ENCODE measurements at regions not wholly inside any gene's neighbourhood (a gene's known extent, or its start where the extent isn't known, plus 50 kb on each side); places are given as distances from the start of the nearest gene placed in this dataset.

DNA sequence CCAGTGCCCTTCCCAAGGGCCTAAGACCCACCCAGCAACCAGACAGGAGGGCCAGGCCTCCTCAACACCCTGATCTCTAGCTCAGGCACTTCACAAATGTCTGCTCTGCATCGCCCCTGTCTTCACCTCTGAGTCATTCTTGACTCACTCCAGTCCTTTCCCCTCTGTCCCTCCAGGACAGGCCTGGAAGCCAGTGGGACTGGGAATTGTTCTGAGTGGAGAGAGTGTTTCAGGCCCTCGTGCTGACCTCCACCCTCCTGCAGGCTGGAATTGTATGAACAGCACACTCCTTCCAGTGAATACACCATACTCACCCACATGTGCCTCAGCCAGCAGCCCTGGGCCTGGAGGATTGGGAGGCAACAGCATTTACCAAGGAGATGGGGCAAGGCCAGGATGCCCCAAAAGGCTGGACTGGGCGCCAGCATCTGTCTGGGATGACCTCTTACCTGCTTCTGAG, 304.2 kb downstream of the CYP26B1 start:
- H3K27ac ChIP-seq (ENCODE audit: low read length), result no peak overlapping the region
- H3K4me1 ChIP-seq (ENCODE audit: low read length), result no peaks in the 10 kb centered on the region
- H3K36me3 ChIP-seq (replicated peaks; ENCODE audit: low read depth, low read length), result no peaks in the 10 kb centered on the region
- H3K4me3 ChIP-seq (ENCODE audit: low read length), result no peak overlapping the region
- H2AFZ ChIP-seq (ENCODE audit: low read depth, low read length), result no peak overlapping the region
- TF ChIP-seq, protein P1, sequence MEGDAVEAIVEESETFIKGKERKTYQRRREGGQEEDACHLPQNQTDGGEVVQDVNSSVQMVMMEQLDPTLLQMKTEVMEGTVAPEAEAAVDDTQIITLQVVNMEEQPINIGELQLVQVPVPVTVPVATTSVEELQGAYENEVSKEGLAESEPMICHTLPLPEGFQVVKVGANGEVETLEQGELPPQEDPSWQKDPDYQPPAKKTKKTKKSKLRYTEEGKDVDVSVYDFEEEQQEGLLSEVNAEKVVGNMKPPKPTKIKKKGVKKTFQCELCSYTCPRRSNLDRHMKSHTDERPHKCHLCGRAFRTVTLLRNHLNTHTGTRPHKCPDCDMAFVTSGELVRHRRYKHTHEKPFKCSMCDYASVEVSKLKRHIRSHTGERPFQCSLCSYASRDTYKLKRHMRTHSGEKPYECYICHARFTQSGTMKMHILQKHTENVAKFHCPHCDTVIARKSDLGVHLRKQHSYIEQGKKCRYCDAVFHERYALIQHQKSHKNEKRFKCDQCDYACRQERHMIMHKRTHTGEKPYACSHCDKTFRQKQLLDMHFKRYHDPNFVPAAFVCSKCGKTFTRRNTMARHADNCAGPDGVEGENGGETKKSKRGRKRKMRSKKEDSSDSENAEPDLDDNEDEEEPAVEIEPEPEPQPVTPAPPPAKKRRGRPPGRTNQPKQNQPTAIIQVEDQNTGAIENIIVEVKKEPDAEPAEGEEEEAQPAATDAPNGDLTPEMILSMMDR (IDR thresholded peaks at IDR 0.05; ENCODE audit: low read depth, low read length), result no peak
- TF ChIP-seq EZH2phosphoT487 (IDR thresholded peaks at IDR 0.05; ENCODE audit: low read depth), result no peak
- no peaks in the 10 kb centered on the region for H4K20me1 ChIP-seq (ENCODE audit: insufficient read depth, low read length)
- H3K9me3 ChIP-seq (ENCODE audit: insufficient read depth, low read length), result no peaks in the 10 kb centered on the region
- H3K4me2 ChIP-seq (ENCODE audit: low read length), result no peak overlapping the region
- H3K27me3 ChIP-seq (ENCODE audit: low read depth, low read length), result peaks cover 17% of the 10 kb centered on the region
- no peaks in the 10 kb centered on the region for H3K79me2 ChIP-seq (ENCODE audit: low read length)
- H3K9ac ChIP-seq (ENCODE audit: low read length), result no peak overlapping the region

- no peak overlapping the region for H3K27ac ChIP-seq (ENCODE audit: low read length)
- no peaks in the 10 kb centered on the region for H4K20me1 ChIP-seq (ENCODE audit: insufficient read depth, low read length)
- peaks cover 17% of the 10 kb centered on the region for H3K27me3 ChIP-seq (ENCODE audit: low read depth, low read length)
- H3K36me3 ChIP-seq (replicated peaks; ENCODE audit: low read depth, low read length), result no peaks in the 10 kb centered on the region
- H3K4me3 ChIP-seq (ENCODE audit: low read length), result no peak overlapping the region
- no peaks in the 10 kb centered on the region for H3K9me3 ChIP-seq (ENCODE audit: insufficient read depth, low read length)
- H3K79me2 ChIP-seq (ENCODE audit: low read length), result no peaks in the 10 kb centered on the region
- H3K4me1 ChIP-seq (ENCODE audit: low read length), result no peaks in the 10 kb centered on the region
- H2AFZ ChIP-seq (ENCODE audit: low read depth, low read length), result no peak overlapping the region
- H3K4me2 ChIP-seq (ENCODE audit: low read length), result no peak overlapping the region
- TF ChIP-seq, protein P1 (IDR thresholded peaks at IDR 0.05; ENCODE audit: low read depth, low read length), result no peak
- no peak for TF ChIP-seq EZH2phosphoT487 (IDR thresholded peaks at IDR 0.05; ENCODE audit: low read depth)
- no peak overlapping the region for H3K9ac ChIP-seq (ENCODE audit: low read length)
Measured at GRCh38 chr2:71842744-71843143, 304.9 kb downstream of the CYP26B1 start.

GRCh38 chr2:71839826-71840225, 307.8 kb downstream of the CYP26B1 start:
- no peaks in the 10 kb centered on the region for H3K9me3 ChIP-seq (ENCODE audit: insufficient read depth, low read length)
- H4K20me1 ChIP-seq (ENCODE audit: insufficient read depth, low read length), result no peaks in the 10 kb centered on the region
- no peaks in the 10 kb centered on the region for H3K79me2 ChIP-seq (ENCODE audit: low read length)
- H3K27ac ChIP-seq (ENCODE audit: low read length), result no peak overlapping the region
- H3K36me3 ChIP-seq (replicated peaks; ENCODE audit: low read depth, low read length), result no peaks in the 10 kb centered on the region
- TF ChIP-seq EZH2phosphoT487 (IDR thresholded peaks at IDR 0.05; ENCODE audit: low read depth), result no peak
- TF ChIP-seq, protein P1 (IDR thresholded peaks at IDR 0.05; ENCODE audit: low read depth, low read length), result no peak
- peaks cover 10% of the 10 kb centered on the region for H3K27me3 ChIP-seq (ENCODE audit: low read depth, low read length)
- H3K9ac ChIP-seq (ENCODE audit: low read length), result no peak overlapping the region
- no peak overlapping the region for H3K4me2 ChIP-seq (ENCODE audit: low read length)
- no peak overlapping the region for H3K4me3 ChIP-seq (ENCODE audit: low read length)
- H2AFZ ChIP-seq (ENCODE audit: low read depth, low read length), result no peak overlapping the region
- H3K4me1 ChIP-seq (ENCODE audit: low read length), result no peaks in the 10 kb centered on the region

DNA sequence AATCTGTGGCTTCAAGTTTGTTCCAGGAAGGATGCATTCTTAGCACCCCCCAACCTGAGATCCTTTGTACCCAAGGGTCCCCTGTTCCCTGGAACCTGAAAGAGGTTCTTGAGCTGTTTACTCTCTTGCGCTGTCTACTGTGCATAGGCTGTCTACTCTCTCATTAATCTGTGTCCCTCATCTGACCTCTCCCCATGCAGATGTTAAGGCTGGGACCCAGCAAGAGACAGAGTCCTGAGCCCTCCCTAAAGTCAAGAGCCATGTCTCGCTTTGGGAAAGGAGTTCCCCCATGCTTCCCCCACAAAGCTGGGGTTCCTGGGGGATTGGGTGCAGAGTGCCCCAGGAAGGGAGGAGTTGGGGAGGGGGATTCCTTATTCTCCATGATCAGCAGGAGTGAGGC, 312.9 kb downstream of the CYP26B1 start:
- H3K27me3 ChIP-seq (ENCODE audit: low read depth, low read length), result peaks cover 29% of the 10 kb centered on the region
- H3K79me2 ChIP-seq (ENCODE audit: low read length), result no peaks in the 10 kb centered on the region
- H2AFZ ChIP-seq (ENCODE audit: low read depth, low read length), result no peak overlapping the region
- H3K4me2 ChIP-seq (ENCODE audit: low read length), result no peak overlapping the region
- no peaks in the 10 kb centered on the region for H3K9me3 ChIP-seq (ENCODE audit: insufficient read depth, low read length)
- H3K9ac ChIP-seq (ENCODE audit: low read length), result no peak overlapping the region
- H3K4me3 ChIP-seq (ENCODE audit: low read length), result no peak overlapping the region
- H3K27ac ChIP-seq (ENCODE audit: low read length), result no peak overlapping the region
- TF ChIP-seq EZH2phosphoT487 (IDR thresholded peaks at IDR 0.05; ENCODE audit: low read depth), result no peak
- TF ChIP-seq, protein P1 (IDR thresholded peaks at IDR 0.05; ENCODE audit: low read depth, low read length), result no peak
- H3K36me3 ChIP-seq (replicated peaks; ENCODE audit: low read depth, low read length), result no peaks in the 10 kb centered on the region
- H3K4me1 ChIP-seq (ENCODE audit: low read length), result no peaks in the 10 kb centered on the region
- no peaks in the 10 kb centered on the region for H4K20me1 ChIP-seq (ENCODE audit: insufficient read depth, low read length)
